ENCODE measurements at regions not wholly inside any gene's neighbourhood (a gene's known extent, or its start where the extent isn't known, plus 50 kb on each side); places are given as distances from the start of the nearest gene placed in this dataset.

- CTCF ChIA-PET (ENCODE audit: low intra/inter-chr PET ratio, low total read pairs) = no interaction called here
Observed at GRCh38 chr22:47379037-47379436, 616.6 kb downstream of the TBC1D22A start.

GRCh38 chr22:47377926-47378560, 615.6 kb downstream of the TBC1D22A start:
- BruUV-seq (replicated peaks) = no TSS peak
- in situ Hi-C loops (cut with HindIII; ENCODE audit: extremely low pct_ligation_motif_present, low pct_unique_long_range_greater_than_20kb) = no loop called here
- H3K27me3 ChIP-seq (ENCODE audit: control insufficient read depth in 1 of 2, insufficient read depth in 2 of 2, low read length in 2 of 2) = peaks cover 4 to 21% of the 10 kb centered on the region in 2 experiments; a peak in 3 of 5 replicates

More at GRCh38 chr22:47379037-47379436, 616.6 kb downstream of the TBC1D22A start:
- intact Hi-C loops (cut with micrococcal nuclease; ENCODE audit: unreplicated experiment) = no loop called here
- in situ Hi-C loops (cut with HindIII; ENCODE audit: extremely low pct_ligation_motif_present, low pct_unique_long_range_greater_than_20kb) = no loop called here
- H3K79me2 ChIP-seq (ENCODE audit: insufficient read depth, low read length) = no peaks in the 10 kb centered on the region
- ATAC-seq = no peak
- BruUV-seq (replicated peaks) = no TSS peak
- no peak for DNase-seq (ENCODE audit: low spot score)
- H3K4me2 ChIP-seq (ENCODE audit: low read depth, low read length) = no peak overlapping the region
- H3K36me3 ChIP-seq (replicated peaks in 1 of 2; ENCODE audit: control insufficient read depth in 1 of 2, insufficient read depth in 2 of 2, low read length in 2 of 2) = no peaks in the 10 kb centered on the region
- H3K9ac ChIP-seq (ENCODE audit: insufficient read depth, low read depth, low read length) = no peak overlapping the region
- H3K27ac ChIP-seq (ENCODE audit: extremely low read length, insufficient read depth, low read length) = no peak overlapping the region
- no peaks in the 10 kb centered on the region for H3K4me1 ChIP-seq (ENCODE audit: insufficient read depth, low read length)
- WGBS (ENCODE audit: low lambda C conversion rate) = 81% methylated on average over 34 of the region's 37 CpGs
- H3K9me3 ChIP-seq (ENCODE audit: low read length) = no peaks in the 10 kb centered on the region
- H4K20me1 ChIP-seq (ENCODE audit: insufficient read depth, low read length) = no peaks in the 10 kb centered on the region
- POLR2A ChIA-PET = no interaction called here
- peaks cover 4 to 26% of the 10 kb centered on the region in 2 experiments; a peak in 4 of 5 replicates for H3K27me3 ChIP-seq (ENCODE audit: control insufficient read depth in 1 of 2, insufficient read depth in 2 of 2, low read length in 2 of 2)
- TF ChIP-seq MED8 (CRISPR knock-in tag; IDR thresholded peaks at IDR 0.05; ENCODE audit: insufficient replicate concordance) = no peak
- no peak for TF ChIP-seq ZNF616 (CRISPR knock-in tag; IDR thresholded peaks at IDR 0.05; ENCODE audit: low read depth)
- TF ChIP-seq ZNF501 (CRISPR knock-in tag; IDR thresholded peaks at IDR 0.05) = no peak
- no peak for TF ChIP-seq ZMAT3 (CRISPR knock-in tag; conservative IDR thresholded peaks at IDR 0.05)
- no peak overlapping the region for H2AFZ ChIP-seq (ENCODE audit: low read length)
- no peak for FAIRE-seq
- no peak overlapping the region for H3K4me3 ChIP-seq (replicated peaks in 1 of 3; ENCODE audit: insufficient read depth in 1 of 3, low read depth in 2 of 3, low read length in 3 of 3)

More at GRCh38 chr22:47377926-47378560, 615.6 kb downstream of the TBC1D22A start:
- H3K9me3 ChIP-seq (ENCODE audit: low read length) = no peaks in the 10 kb centered on the region
- no peak overlapping the region for H3K4me2 ChIP-seq (ENCODE audit: low read depth, low read length)
- no peak overlapping the region for H2AFZ ChIP-seq (ENCODE audit: low read length)
- no peaks in the 10 kb centered on the region for H3K4me1 ChIP-seq (ENCODE audit: insufficient read depth, low read length)
- no peaks in the 10 kb centered on the region for H3K36me3 ChIP-seq (replicated peaks in 1 of 2; ENCODE audit: control insufficient read depth in 1 of 2, insufficient read depth in 2 of 2, low read length in 2 of 2)
- no peak overlapping the region for H3K4me3 ChIP-seq (replicated peaks in 1 of 3; ENCODE audit: insufficient read depth in 1 of 3, low read depth in 2 of 3, low read length in 3 of 3)
- no peaks in the 10 kb centered on the region for H3K79me2 ChIP-seq (ENCODE audit: insufficient read depth, low read length)
- ATAC-seq = no peak
- WGBS (ENCODE audit: low lambda C conversion rate) = 0% methylated on average over 4 of the region's 5 CpGs
- no peaks in the 10 kb centered on the region for H4K20me1 ChIP-seq (ENCODE audit: insufficient read depth, low read length)
- H3K27ac ChIP-seq (ENCODE audit: extremely low read length, insufficient read depth, low read length) = no peak overlapping the region
- POLR2A ChIA-PET = no interaction called here
- FAIRE-seq = no peak
- no peak overlapping the region for H3K9ac ChIP-seq (ENCODE audit: insufficient read depth, low read depth, low read length)
- intact Hi-C loops (cut with micrococcal nuclease; ENCODE audit: unreplicated experiment) = no loop called here
- CTCF ChIA-PET (ENCODE audit: low intra/inter-chr PET ratio, low total read pairs) = no interaction called here
- DNase-seq (ENCODE audit: low spot score) = no peak
- TF ChIP-seq, protein P1, sequence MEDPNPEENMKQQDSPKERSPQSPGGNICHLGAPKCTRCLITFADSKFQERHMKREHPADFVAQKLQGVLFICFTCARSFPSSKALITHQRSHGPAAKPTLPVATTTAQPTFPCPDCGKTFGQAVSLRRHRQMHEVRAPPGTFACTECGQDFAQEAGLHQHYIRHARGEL (CRISPR knock-in tag; IDR thresholded peaks at IDR 0.05) = no peak
- no peak for TF ChIP-seq ZNF296 (CRISPR knock-in tag; conservative IDR thresholded peaks at IDR 0.05)

Measured in HepG2 (cell line).